Large intestine (tissue), 3 donors: ENCODE measurements at regions not wholly inside any gene's neighbourhood (a gene's known extent, or its start where the extent isn't known, plus 50 kb on each side); places are given as distances from the start of the nearest gene placed in this dataset.

ENCODE experiments used
- DNase-seq, 2 donors: peaks; one replicate each; pipeline versions ENCODE4 v3.0.0 to v3.0.0-alpha.2; 2013
- H3K27ac ChIP-seq: one replicate; pipeline ENCODE4 v1.5.1; 2013; ENCODE audit warnings: low read length
- H3K27me3 ChIP-seq: 2 replicates; pipeline ENCODE4 v1.6.1; 2013; ENCODE audit warnings: low read length; ENCODE audit not compliant: control insufficient read depth, insufficient read depth
- H3K36me3 ChIP-seq: 2 replicates; pipeline ENCODE4 v1.6.1; 2013; ENCODE audit warnings: low read length; ENCODE audit not compliant: control insufficient read depth, insufficient read depth
- H3K4me1 ChIP-seq: one replicate; pipeline ENCODE4 v1.6.1; 2013; ENCODE audit warnings: low read length; ENCODE audit not compliant: control insufficient read depth, insufficient read depth
- H3K4me3 ChIP-seq: one replicate; pipeline ENCODE4 v1.5.1; 2013; ENCODE audit warnings: low read length
- H3K9me3 ChIP-seq: one replicate; pipeline ENCODE4 v1.6.1; 2013; ENCODE audit warnings: mild to moderate bottlenecking, low read depth, low read length, moderate library complexity; ENCODE audit not compliant: control insufficient read depth
- WGBS: methylation state at CpG from one replicate; pipeline ENCODE4 v1.1.5; 2013; ENCODE audit warnings: low lambda C conversion rate; ENCODE audit not compliant: insufficient coverage; 5-methylcytosine and 5-hydroxymethylcytosine counted together

DNA sequence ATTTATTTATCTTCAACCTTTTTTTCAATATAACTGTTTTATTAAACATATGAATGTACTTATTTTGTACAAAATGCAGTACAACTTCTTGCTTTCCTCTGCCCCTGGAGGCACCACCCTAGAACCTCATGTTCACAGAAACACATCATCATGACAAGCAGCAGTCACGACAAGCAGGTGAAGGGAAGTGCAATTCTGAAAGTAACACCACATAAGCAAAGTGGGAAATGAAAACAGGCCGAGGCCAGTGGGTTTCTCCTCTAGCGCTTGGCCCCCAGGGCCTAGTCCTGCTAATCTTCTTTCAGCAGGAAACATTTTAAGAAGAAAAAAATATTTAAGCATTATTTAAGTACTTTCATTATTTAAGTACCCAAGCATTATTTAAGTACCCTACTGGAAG is 598.1 kb downstream of the SH2D4B start:
- Histone ChIP-seq H3K36me3 (no peaks in the 10 kb centered on the region), H3K27me3 (no peaks in the 10 kb centered on the region), H3K27ac (no peak overlapping the region), H3K4me3 (no peak overlapping the region), H3K4me1 (no peaks in the 10 kb centered on the region), H3K9me3 (no peaks in the 10 kb centered on the region)
- no peak for DNase-seq
- 79% methylated on average over 2 of the region's 3 CpGs for WGBS

- Histone ChIP-seq H3K4me1 (no peaks in the 10 kb centered on the region), H3K27me3 (no peaks in the 10 kb centered on the region), H3K27ac (no peak overlapping the region), H3K9me3 (no peaks in the 10 kb centered on the region), H3K4me3 (no peak overlapping the region), H3K36me3 (no peaks in the 10 kb centered on the region)
- 63% methylated on average over 2 of the region's 2 CpGs for WGBS
- no peak for DNase-seq
These were observed 598.6 kb downstream of the SH2D4B start for GRCh38 chr10:81136261-81136660.

DNA sequence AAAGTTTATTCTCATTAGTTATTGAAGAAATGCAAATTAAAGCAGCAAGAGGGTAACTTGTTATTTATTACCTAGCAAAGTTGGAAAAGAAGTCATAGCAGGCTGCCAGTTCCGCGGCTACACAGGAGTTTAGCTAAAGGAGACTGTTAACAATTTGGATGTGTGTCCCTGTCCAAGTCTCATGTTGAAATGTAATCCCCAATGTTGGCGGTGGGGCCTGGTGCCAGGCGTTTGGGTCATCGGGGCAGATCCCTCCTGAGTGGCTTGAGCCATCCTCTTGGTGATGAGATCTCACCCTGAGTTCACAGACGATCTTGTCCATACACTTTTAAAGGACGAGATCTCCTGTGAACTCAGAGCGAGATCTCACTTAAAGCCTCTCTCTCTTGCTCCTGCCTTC is 608.3 kb downstream of the SH2D4B start:
- Histone ChIP-seq H3K36me3 (no peaks in the 10 kb centered on the region), H3K27ac (no peak overlapping the region), H3K9me3 (no peaks in the 10 kb centered on the region), H3K4me3 (no peak overlapping the region), H3K27me3 (no peaks in the 10 kb centered on the region), H3K4me1 (no peaks in the 10 kb centered on the region)
- no peak for DNase-seq
- WGBS = no CpG with 5 or more reads among the region's 8 CpGs

DNA sequence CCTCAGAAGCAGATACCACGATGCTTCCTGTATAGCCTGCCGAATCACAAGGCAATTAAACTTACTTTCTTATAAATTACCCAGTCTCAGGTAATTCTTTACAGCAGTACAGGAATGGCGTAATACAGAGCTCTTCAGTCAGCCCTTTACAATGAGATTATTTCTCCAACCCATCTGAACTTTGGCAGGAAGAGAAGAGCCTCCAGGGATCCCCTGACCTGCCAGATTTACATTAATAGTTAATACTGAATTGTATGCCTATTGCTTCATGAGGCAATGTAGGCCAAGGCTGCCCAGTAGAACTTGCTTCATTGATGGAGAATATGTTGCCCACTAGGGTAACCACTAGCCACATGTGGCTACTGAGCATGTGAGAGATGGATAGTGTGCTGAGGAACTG is 608.7 kb downstream of the SH2D4B start:
- no peaks in the 10 kb centered on the region for H3K9me3 ChIP-seq
- H3K27me3 ChIP-seq = no peaks in the 10 kb centered on the region
- 79% methylated on average over 2 of the region's 3 CpGs for WGBS

DNA sequence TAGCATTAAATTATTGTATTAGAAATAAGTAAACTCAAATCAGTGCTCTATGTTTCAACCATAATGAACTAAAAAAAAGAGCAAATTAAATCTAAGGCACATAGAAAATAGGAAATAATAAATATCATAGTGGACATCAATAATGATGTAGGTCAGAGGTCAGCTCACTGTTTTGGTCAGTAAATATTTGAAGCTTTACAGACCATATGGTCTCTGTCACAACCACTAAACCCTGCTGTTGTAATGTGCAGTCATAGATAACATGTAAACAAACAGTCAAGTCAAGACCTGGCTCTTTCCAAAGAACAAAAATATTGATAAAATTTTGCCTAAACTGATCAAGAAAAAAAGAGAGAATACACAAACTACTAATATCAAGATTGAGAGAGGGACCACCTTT is 615.0 kb downstream of the SH2D4B start:
- Histone ChIP-seq H3K27me3 (no peaks in the 10 kb centered on the region), H3K9me3 (no peaks in the 10 kb centered on the region), H3K4me1 (no peaks in the 10 kb centered on the region), H3K36me3 (no peaks in the 10 kb centered on the region), H3K4me3 (no peak overlapping the region), H3K27ac (no peak overlapping the region)
- DNase-seq = no peak

More for the DNA sequence above, 608.7 kb downstream of the SH2D4B start:
- Histone ChIP-seq H3K4me3 (no peak overlapping the region), H3K27ac (no peak overlapping the region), H3K36me3 (no peaks in the 10 kb centered on the region), H3K4me1 (no peaks in the 10 kb centered on the region)
- no peak for DNase-seq

- H3K4me1 ChIP-seq = no peaks in the 10 kb centered on the region
These were observed 620.0 kb downstream of the SH2D4B start for GRCh38 chr10:81157681-81158080.

DNA sequence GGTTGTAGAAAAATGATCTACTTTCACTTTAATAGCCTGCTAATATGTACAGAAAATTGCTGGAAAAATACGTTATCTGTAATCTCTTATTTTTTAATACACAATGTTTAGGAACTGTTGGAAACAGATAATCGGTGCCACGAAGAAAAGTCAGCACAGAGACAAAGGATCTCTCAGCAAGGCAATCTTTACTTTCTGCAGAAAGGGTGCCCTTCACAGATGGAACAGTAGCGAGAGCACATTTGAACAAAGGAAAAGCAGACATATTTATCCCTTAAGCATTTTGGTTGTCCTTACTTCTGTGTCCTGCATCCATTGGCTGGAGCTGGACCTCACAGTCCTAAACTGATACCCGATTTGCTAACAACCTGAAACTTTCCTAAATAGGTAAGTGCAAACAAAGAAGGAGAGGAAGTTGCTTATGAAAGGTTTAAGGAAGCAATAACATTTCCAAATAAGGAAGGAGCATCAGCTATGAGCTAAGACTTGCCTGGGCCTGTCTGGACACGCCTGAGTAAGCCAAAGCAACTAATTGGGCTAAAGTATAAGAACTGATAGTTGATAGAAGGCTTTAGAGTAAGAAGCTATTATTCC is 640.0 kb downstream of the SH2D4B start:
- Histone ChIP-seq H3K27me3 (no peaks in the 10 kb centered on the region), H3K4me1 (no peaks in the 10 kb centered on the region), H3K9me3 (no peaks in the 10 kb centered on the region), H3K36me3 (no peaks in the 10 kb centered on the region), H3K4me3 (no peak overlapping the region), H3K27ac (no peak overlapping the region)
- DNase-seq = no peak
- 100% methylated on average over 2 of the region's 6 CpGs for WGBS

More at GRCh38 chr10:81157681-81158080, 620.0 kb downstream of the SH2D4B start:
- H3K27me3 ChIP-seq = no peaks in the 10 kb centered on the region
- no peak for DNase-seq
- H3K36me3 ChIP-seq = no peaks in the 10 kb centered on the region
- H3K9me3 ChIP-seq = no peaks in the 10 kb centered on the region
- H3K4me3 ChIP-seq = no peak overlapping the region
- H3K27ac ChIP-seq = no peak overlapping the region

- Histone ChIP-seq H3K9me3 (no peaks in the 10 kb centered on the region), H3K27ac (no peak overlapping the region), H3K4me1 (no peaks in the 10 kb centered on the region), H3K27me3 (no peaks in the 10 kb centered on the region), H3K36me3 (no peaks in the 10 kb centered on the region), H3K4me3 (no peak overlapping the region)
- no CpG with 5 or more reads among the region's 3 CpGs for WGBS
- no peak for DNase-seq
These were observed 641.6 kb downstream of the SH2D4B start for GRCh38 chr10:81179324-81179723.

GRCh38 chr10:81179805-81180452 is 642.2 kb downstream of the SH2D4B start:
- H3K4me3 ChIP-seq = no peak overlapping the region
- DNase-seq = no peak
- 46% methylated on average over 3 of the region's 6 CpGs for WGBS

DNA sequence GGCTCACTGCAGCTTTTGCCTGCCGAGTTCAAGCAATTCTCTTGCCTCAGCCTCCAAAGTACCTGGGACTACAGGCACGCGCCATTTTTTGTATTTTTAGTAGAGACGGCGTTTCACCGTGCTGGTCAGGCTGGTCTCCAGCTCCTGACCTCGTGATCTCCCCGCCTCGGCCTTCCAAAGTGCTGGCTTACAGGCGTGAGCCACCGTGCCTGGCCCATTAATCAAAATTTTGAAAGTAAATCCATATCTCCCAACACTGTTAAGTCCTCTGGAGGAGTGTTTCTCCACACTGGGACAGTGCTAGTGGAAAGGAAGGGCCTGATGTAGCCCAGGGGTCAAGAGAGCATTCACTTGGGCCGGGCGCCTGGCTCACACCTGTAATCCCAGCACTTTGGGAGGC is 644.6 kb downstream of the SH2D4B start:
- no peak overlapping the region for H3K4me3 ChIP-seq
- no peaks in the 10 kb centered on the region for H3K4me1 ChIP-seq
- H3K36me3 ChIP-seq = no peaks in the 10 kb centered on the region
- H3K27me3 ChIP-seq = no peaks in the 10 kb centered on the region
- H3K9me3 ChIP-seq = no peaks in the 10 kb centered on the region
- no CpG with 5 or more reads among the region's 13 CpGs for WGBS
- no peak overlapping the region for H3K27ac ChIP-seq
- DNase-seq = no peak

More at GRCh38 chr10:81179805-81180452, 642.2 kb downstream of the SH2D4B start:
- Histone ChIP-seq H3K36me3 (no peaks in the 10 kb centered on the region), H3K9me3 (no peaks in the 10 kb centered on the region), H3K27me3 (no peaks in the 10 kb centered on the region), H3K27ac (no peak overlapping the region), H3K4me1 (no peaks in the 10 kb centered on the region)

GRCh38 chr10:81192221-81192788 is 654.6 kb downstream of the SH2D4B start:
- Histone ChIP-seq H3K27ac (no peak overlapping the region), H3K4me3 (no peak overlapping the region), H3K36me3 (no peaks in the 10 kb centered on the region), H3K9me3 (no peaks in the 10 kb centered on the region), H3K27me3 (no peaks in the 10 kb centered on the region), H3K4me1 (no peaks in the 10 kb centered on the region)
- WGBS = 76% methylated on average over 2 of the region's 6 CpGs
- peak in 1 of 2 donors; percentile 11 for DNase-seq
